NCI-H146 (cell line): ENCODE measurements at regions not wholly inside any gene's neighbourhood (a gene's known extent, or its start where the extent isn't known, plus 50 kb on each side); places are given as distances from the start of the nearest gene placed in this dataset.
"Not testable (repeated sequence)": the region's sequence is repeated elsewhere in the genome, so short reads cannot be mapped to it uniquely, and the experiment has no call there.

ENCODE experiments used
- DNase-seq: peaks from one replicate; lab custom pipeline; 2025; lab: John Stamatoyannopoulos, UW

- DNase-seq: no peak
These were observed 50.6 kb upstream of the TMEM170B start for GRCh38 chr6:11486959-11487358.

GRCh38 chr6:11486486-11486885 is 51.1 kb upstream of the TMEM170B start:
- DNase-seq: no peak

GRCh38 chr6:11486051-11486450 is 51.5 kb upstream of the TMEM170B start:
- no peak for DNase-seq

DNA sequence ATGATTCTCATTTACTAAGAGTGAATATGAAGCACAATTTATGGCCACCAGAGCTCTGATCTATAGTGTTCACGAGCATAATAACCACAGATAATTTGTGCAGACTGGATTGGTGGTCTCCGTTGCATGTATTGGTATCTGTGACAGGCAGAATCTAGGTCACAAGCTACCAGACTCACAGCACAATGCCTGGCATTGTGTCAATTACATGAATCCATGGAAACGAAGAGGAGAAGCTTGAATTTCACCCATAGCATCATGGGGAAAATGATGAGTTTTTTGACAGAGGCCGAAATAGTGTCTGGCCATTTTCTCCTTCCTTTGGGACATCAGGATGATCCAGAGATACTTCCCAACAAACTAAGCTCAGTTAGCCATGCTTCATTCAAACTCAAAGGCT is 52.3 kb upstream of the TMEM170B start:
- no peak for DNase-seq

GRCh38 chr6:11484441-11484840 is 53.1 kb upstream of the TMEM170B start:
- no peak for DNase-seq

- DNase-seq: no peak
These were observed 54.9 kb upstream of the TMEM170B start for GRCh38 chr6:11482616-11483015.

- no peak for DNase-seq
These were observed 57.0 kb upstream of the TMEM170B start for GRCh38 chr6:11480541-11480940.

GRCh38 chr6:11479296-11479695 is 58.3 kb upstream of the TMEM170B start:
- no peak for DNase-seq

DNA sequence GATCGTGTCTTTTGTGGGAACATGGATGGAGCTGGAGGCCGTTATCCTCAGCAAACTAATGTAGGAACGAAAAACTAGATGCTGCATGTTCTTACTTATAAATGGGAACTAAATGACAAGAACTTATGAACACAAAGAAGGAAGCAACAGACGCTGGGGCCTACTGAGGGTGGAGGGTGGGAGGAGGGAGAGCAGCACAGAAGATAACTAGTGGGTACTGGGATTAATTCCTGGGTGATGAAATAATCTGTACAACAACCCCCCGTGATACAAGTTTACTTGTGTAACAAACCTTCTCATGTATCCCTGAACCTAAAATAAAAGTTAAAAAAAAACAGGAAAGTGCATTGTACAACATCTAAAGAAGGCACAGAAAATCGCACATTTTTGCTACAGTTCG is 59.0 kb upstream of the TMEM170B start:
- no peak for DNase-seq

- DNase-seq: no peak
These were observed 62.5 kb upstream of the TMEM170B start for GRCh38 chr6:11475016-11475415.

GRCh38 chr6:11473008-11473740 is 64.4 kb upstream of the TMEM170B start:
- DNase-seq: no peak

GRCh38 chr6:11471261-11471660 is 66.3 kb upstream of the TMEM170B start:
- no peak for DNase-seq

GRCh38 chr6:11469684-11470083 is 67.9 kb upstream of the TMEM170B start:
- DNase-seq: no peak

- DNase-seq: not testable (repeated sequence)
These were observed 69.3 kb upstream of the TMEM170B start for GRCh38 chr6:11468271-11468670.

DNA sequence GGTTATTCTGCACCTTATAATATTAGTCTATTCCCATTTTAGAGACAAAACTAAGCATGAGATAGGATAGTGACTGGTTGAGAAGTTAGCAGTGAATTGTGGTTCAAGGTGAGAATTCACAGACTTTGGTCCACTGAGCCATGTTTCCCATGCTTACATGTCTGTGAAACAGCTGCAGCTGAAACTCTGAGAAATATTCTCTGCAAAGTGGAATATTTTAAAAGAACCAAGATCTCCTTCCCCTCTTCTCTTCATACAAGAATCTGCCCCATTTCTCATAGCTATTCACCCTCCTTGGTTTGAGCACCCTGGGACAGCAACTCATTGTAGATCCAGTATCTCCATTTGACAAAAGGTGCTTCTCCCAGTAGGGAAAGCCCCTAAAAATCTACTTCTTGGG is 70.2 kb upstream of the TMEM170B start:
- no peak for DNase-seq

- DNase-seq: no peak
These were observed 74.2 kb upstream of the TMEM170B start for GRCh38 chr6:11463398-11463780.

DNA sequence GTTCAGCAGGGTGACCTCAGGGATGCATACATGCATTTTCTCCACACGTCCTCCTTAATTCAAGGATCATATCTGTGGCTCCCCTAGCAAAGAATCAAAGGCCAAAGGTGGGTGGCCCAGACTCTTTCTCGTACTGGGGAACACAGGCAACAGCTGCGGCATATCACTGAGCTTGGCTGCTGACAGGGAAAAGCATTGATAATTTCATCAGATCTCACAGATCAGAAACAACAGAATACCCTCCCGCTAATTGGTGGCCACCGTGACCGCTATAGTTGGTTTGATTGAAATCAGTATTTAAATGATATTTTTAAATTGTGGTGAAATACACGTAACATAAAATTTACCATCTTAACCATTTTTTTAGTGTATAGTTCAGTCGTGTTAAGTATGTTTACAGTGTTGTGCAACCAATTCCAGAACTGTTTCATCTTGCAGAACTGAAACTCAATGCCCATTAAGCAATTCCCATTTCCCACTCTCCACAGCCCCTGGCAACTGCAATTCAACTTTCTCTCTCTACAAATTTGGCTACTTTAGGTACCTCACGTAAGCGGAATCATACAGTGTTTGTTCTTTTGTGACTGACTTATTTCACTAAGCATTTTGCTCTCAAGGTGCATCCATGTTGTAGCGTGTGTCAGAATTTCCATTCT is 74.7 kb upstream of the TMEM170B start:
- DNase-seq: no peak

DNA sequence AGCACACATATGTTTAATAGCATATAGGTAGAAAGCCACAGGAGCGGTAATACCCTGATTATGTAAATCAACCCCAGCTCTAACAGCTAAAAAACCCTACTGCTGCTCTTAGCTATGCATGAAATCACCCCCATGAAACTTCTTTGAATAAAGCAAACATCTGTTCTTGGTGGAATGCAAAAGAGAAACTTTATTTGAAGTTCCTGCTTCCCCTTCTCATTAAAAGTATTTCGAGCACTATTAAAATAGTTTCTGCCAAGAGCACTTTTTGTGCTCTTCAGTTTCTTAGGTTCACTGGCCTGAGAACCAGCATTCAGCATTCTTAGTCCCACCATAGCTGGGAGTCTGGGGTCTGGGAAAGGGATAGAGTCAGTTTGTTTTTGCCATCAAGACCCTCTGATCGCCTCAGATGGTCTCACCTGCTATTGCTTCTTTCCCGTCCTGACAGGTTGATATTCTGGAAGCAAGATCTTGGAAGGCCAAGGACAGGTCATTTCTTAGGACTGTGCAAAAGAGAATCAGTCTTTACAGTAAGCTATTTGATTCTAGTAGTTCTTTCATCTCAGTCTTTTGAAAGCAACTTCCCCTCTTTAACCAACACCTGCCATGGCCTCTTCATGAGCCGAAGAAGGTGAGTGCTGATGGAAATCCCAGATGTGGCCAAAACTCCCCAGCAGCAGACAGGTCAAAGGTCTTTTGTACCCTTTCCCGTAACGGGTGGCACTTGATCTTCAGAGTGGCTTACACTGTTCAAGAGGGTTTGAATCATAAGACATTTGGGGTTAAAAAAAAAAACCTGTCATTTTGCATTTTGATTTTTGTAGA is 76.5 kb upstream of the TMEM170B start:
- DNase-seq: no peak

DNA sequence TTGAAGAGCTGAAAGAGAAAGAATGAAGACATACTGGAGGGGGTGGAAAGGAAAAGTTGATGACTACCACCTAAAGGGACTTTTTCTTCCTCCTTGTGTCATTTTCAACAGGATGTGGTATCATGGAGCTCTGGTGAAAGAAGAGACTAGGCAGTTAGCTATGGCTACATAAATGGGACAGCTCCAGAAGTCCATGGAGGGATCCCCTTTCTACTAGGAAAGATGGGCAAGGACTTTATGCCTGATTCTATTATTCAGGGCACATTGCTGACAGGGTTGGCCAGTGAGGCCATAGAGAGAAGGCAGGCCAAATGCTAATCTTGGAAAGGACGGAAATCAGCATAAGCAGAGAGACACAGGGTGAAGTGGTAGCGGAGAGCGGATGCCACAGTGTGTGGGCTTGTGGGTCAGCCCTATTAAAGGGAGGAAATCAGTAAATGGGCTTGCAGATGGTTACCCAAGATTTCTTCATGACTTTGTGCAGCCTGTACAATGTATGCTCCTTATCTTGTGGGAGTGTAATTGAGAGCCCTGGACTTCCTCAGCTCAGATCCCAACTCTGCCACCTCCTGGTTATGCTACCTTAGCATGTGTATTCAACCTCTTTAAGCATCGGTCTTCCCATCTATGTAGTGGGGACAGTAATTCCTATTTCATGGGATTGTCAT is 77.4 kb upstream of the TMEM170B start:
- DNase-seq: no peak

DNA sequence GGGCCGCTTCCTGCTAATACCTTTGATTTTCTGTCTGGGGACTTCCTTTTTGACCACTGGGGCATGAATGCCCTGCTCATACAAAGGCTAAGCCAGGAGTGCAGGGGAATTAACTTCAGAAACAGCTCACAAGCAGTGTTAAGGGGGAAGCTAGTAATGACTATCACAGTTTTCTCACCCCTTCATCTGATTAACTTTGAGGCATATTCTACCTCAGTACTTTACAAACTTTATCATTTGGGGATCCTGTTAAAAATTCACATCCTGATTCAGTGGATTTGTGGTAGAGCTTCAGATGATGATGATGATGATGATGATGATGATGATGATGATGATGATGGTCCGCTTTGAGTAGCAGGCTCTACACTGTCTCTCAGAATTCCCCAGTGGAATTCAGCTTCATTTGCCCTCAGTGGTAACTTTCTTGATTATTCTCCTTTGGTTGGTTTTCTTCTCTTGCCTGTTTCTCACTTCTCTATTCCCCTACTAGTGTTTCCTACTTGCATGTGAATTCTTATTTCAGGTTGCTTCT is 78.4 kb upstream of the TMEM170B start:
- no peak for DNase-seq

DNA sequence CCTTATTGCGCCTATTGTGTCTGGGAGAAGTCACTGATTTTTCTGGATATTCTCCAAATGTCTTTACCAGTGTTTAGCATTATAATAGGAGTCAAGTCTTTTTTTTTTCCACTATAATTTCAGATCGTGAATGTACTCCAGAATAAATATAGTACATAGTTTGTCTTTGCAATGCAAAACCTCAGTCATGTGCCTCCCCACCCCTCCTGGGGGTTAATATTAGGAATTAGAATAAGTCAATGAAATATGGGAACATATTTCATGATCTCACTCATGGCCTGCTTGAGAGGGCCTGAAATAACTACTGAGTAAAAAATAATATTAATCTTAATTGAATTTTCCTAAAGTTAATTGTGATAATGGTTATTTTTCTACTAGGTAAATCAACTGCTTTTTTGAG is 79.0 kb upstream of the TMEM170B start:
- no peak for DNase-seq

DNA sequence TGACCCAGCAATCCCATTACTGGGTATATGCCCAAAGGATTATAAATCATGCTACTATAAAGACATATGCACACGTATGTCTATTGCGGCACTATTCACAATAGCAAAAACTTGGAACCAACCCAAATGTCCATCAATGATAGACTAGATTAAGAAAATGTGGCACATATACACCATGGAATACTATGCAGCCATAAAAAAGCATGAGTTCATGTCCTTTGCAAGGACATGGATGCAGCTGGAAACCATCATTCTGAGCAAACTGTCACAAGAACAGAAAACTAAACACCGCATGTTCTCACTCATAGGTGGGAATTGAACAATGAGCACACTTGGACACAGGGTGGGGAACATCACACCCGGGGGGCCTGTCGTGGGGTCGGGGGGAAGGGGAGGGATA is 80.1 kb upstream of the TMEM170B start:
- not testable (repeated sequence) for DNase-seq
